HEK293 (cell line): ENCODE measurements at regions not wholly inside any gene's neighbourhood (a gene's known extent, or its start where the extent isn't known, plus 50 kb on each side); places are given as distances from the start of the nearest gene placed in this dataset.

Source experiments
- CTCF ChIA-PET: fragments of 350-600 bp; formaldehyde crosslinking; extraction: SDS; loops from one replicate; lab custom pipeline; 2021; ENCODE audit warnings: antibody characterized with exemption; lab: Yijun Ruan, JAX
- POLR2A ChIA-PET: fragments of 300-600 bp; formaldehyde crosslinking; extraction: SDS; loops from one replicate; lab custom pipeline; 2020; ENCODE audit warnings: antibody characterized with exemption, inconsistent platforms; lab: Yijun Ruan, JAX
- H3K27ac ChIP-seq: fragments of 200-500 bp; sonication (Bioruptor generic); 2 replicates; pipeline ENCODE4 v1.5.1; 2014; ENCODE audit warnings: low read depth, low read length, control low read depth, inconsistent platforms; ENCODE audit errors: extremely low read depth
- H3K36me3 ChIP-seq, 2 experiments: fragments of 200-500 bp in 1 of 2; sonication (Bioruptor generic) in 1 of 2; 1 replicate in 1 of 2; 2 replicates in 1 of 2; pipeline ENCODE4 v1.5.1; 2014 to 2017; ENCODE audit warnings: inconsistent platforms in 2 of 2, low read length in 2 of 2; ENCODE audit not compliant: control insufficient read depth in 2 of 2, insufficient read depth in 1 of 2
- H3K4me1 ChIP-seq: fragments of 200-500 bp; sonication (Bioruptor generic); 2 replicates; pipeline ENCODE4 v1.5.1; 2014; ENCODE audit warnings: mild to moderate bottlenecking, low read length, inconsistent platforms; ENCODE audit not compliant: control insufficient read depth, insufficient read depth
- H3K4me3 ChIP-seq: 2 replicates; pipeline ENCODE4 v1.5.1; 2011; ENCODE audit warnings: low read depth, mild to moderate bottlenecking, control low read depth, low read length, moderate library complexity
- H3K9me3 ChIP-seq: fragments of 200-500 bp; sonication (Bioruptor generic); 2 replicates; pipeline ENCODE4 v1.5.1; 2014; ENCODE audit warnings: low read depth, low read length, inconsistent platforms; ENCODE audit not compliant: control insufficient read depth, insufficient read depth
- GLI2 ChIP-seq: fragments of 450-650 bp; formaldehyde crosslinking; IDR thresholded peaks from 2 replicates; pipeline ENCODE4; 2017; ENCODE audit warnings: missing biosample characterization, missing genetic modification characterization, low read depth, borderline replicate concordance
- GLIS2 ChIP-seq: fragments of 450-650 bp; formaldehyde crosslinking; IDR thresholded peaks from 2 replicates; pipeline ENCODE4 v1.5.1; 2016; ENCODE audit warnings: missing biosample characterization, missing genetic modification characterization
- KLF9 ChIP-seq: fragments of 450-650 bp; formaldehyde crosslinking; IDR thresholded peaks from 2 replicates; pipeline ENCODE4 v1.5.1; 2016; ENCODE audit warnings: missing biosample characterization, missing genetic modification characterization, low read depth
- PRDM4 ChIP-seq: fragments of 450-650 bp; formaldehyde crosslinking; IDR thresholded peaks from 2 replicates; pipeline ENCODE4 v1.5.1; 2017; ENCODE audit warnings: missing biosample characterization, missing genetic modification characterization
- REST ChIP-seq: fragments of 450-650 bp; formaldehyde crosslinking; IDR thresholded peaks from 2 replicates; pipeline ENCODE4 v1.5.1; 2016; ENCODE audit warnings: missing biosample characterization, missing genetic modification characterization
- SALL2 ChIP-seq: fragments of 450-650 bp; formaldehyde crosslinking; IDR thresholded peaks from 2 replicates; pipeline ENCODE4 v1.5.0; 2017; ENCODE audit warnings: missing biosample characterization, mild to moderate bottlenecking, missing genetic modification characterization, borderline replicate concordance
- SP7 ChIP-seq: fragments of 450-650 bp; formaldehyde crosslinking; IDR thresholded peaks from 2 replicates; pipeline ENCODE4 v1.5.1; 2016; ENCODE audit warnings: missing biosample characterization, missing genetic modification characterization
- ZBTB26 ChIP-seq: fragments of 450-650 bp; formaldehyde crosslinking; optimal IDR thresholded peaks from 2 replicates; pipeline ENCODE3; 2016; ENCODE audit warnings: missing biosample characterization, mild to moderate bottlenecking, missing genetic modification characterization
- ZBTB44 ChIP-seq: fragments of 450-650 bp; IDR thresholded peaks from 2 replicates; pipeline ENCODE4 v1.5.1; 2018; ENCODE audit warnings: missing biosample characterization, mild to moderate bottlenecking, missing genetic modification characterization
- ZBTB49 ChIP-seq: fragments of 450-650 bp; formaldehyde crosslinking; IDR thresholded peaks from 2 replicates; pipeline ENCODE4 v1.5.1; 2016; ENCODE audit warnings: missing biosample characterization, missing genetic modification characterization, low read depth
- ZFP69B ChIP-seq: fragments of 450-650 bp; formaldehyde crosslinking; IDR thresholded peaks from 2 replicates; pipeline ENCODE4 v1.5.1; 2016; ENCODE audit warnings: missing biosample characterization, missing genetic modification characterization
- ZNF202 ChIP-seq: fragments of 450-650 bp; formaldehyde crosslinking; IDR thresholded peaks from 2 replicates; pipeline ENCODE4 v1.5.1; 2016; ENCODE audit warnings: missing biosample characterization, missing genetic modification characterization, borderline replicate concordance
- ZNF341 ChIP-seq: fragments of 450-650 bp; formaldehyde crosslinking; IDR thresholded peaks from 2 replicates; pipeline ENCODE4; 2016; ENCODE audit warnings: low read depth, missing biosample characterization, missing genetic modification characterization
- ZNF350 ChIP-seq: fragments of 450-650 bp; formaldehyde crosslinking; IDR thresholded peaks from 2 replicates; pipeline ENCODE4 v1.5.0; 2017; ENCODE audit warnings: missing biosample characterization, mild to moderate bottlenecking, missing genetic modification characterization
- ZNF501 ChIP-seq: fragments of 450-650 bp; formaldehyde crosslinking; IDR thresholded peaks from 2 replicates; pipeline ENCODE4 v1.5.1; 2016; ENCODE audit warnings: missing biosample characterization, missing genetic modification characterization
- ZNF514 ChIP-seq: fragments of 450-650 bp; formaldehyde crosslinking; IDR thresholded peaks from 2 replicates; pipeline ENCODE4 v1.5.1; 2016; ENCODE audit warnings: missing biosample characterization, missing genetic modification characterization
- ZNF561 ChIP-seq: fragments of 450-650 bp; IDR thresholded peaks from 2 replicates; pipeline ENCODE4 v1.5.1; 2018; ENCODE audit warnings: missing biosample characterization, missing genetic modification characterization, borderline replicate concordance
- ZNF621 ChIP-seq: fragments of 450-650 bp; formaldehyde crosslinking; IDR thresholded peaks from 2 replicates; pipeline ENCODE4 v1.5.1; 2017; ENCODE audit warnings: missing biosample characterization, missing genetic modification characterization
- ZNF658 ChIP-seq: fragments of 450-650 bp; formaldehyde crosslinking; IDR thresholded peaks from 2 replicates; pipeline ENCODE4; 2016; ENCODE audit warnings: missing biosample characterization, missing genetic modification characterization
- ZNF692 ChIP-seq: fragments of 450-650 bp; formaldehyde crosslinking; IDR thresholded peaks from 2 replicates; pipeline ENCODE4 v1.5.1; 2016; ENCODE audit warnings: missing biosample characterization, missing genetic modification characterization

GRCh38 chr3:29141918-29142275, 139.0 kb upstream of the RBMS3 start (continued):
- TF ChIP-seq REST (tag by site-specific recombination), result no peak
- TF ChIP-seq ZBTB44 (tag by site-specific recombination), result no peak
- TF ChIP-seq ZNF514 (tag by site-specific recombination), result no peak
- no peak for TF ChIP-seq PRDM4 (tag by site-specific recombination)
- no peak for TF ChIP-seq ZFP69B (tag by site-specific recombination)
- TF ChIP-seq ZNF658 (tag by site-specific recombination), result no peak
- TF ChIP-seq ZNF621, result no peak
- no peak for TF ChIP-seq ZBTB26

GRCh38 chr3:29143151-29143550, 137.7 kb upstream of the RBMS3 start:
- H3K36me3 ChIP-seq, result no peaks in the 10 kb centered on the region
- no peaks in the 10 kb centered on the region for H3K9me3 ChIP-seq
- no peak overlapping the region for H3K4me3 ChIP-seq
- CTCF ChIA-PET, result interaction anchor here (0.6 to 1.0 kb wide), 3 partner anchors 18 to 667 kb away, joined by 3 to 5 read pairs (median 3); no protein-coding TSS in a partner anchor
- no peak overlapping the region for H3K27ac ChIP-seq
- H3K4me1 ChIP-seq, result no peaks in the 10 kb centered on the region
- POLR2A ChIA-PET, result no interaction called here
- no peak for TF ChIP-seq ZBTB49 (tag by site-specific recombination)
- TF ChIP-seq SALL2 (tag by site-specific recombination), result no peak
- no peak for TF ChIP-seq GLI2 (tag by site-specific recombination)
- TF ChIP-seq ZNF561, result no peak
- TF ChIP-seq REST (tag by site-specific recombination), result no peak
- no peak for TF ChIP-seq ZNF501
- no peak for TF ChIP-seq GLIS2
- TF ChIP-seq ZNF350 (tag by site-specific recombination), result no peak
- TF ChIP-seq ZNF341 (tag by site-specific recombination), result no peak
- no peak for TF ChIP-seq SP7 (tag by site-specific recombination)
- no peak for TF ChIP-seq ZNF692 (tag by site-specific recombination)
- TF ChIP-seq ZNF202 (tag by site-specific recombination), result no peak
- TF ChIP-seq KLF9, result no peak
